ENCODE measurements at regions not wholly inside any gene's neighbourhood (a gene's known extent, or its start where the extent isn't known, plus 50 kb on each side); places are given as distances from the start of the nearest gene placed in this dataset.

DNA sequence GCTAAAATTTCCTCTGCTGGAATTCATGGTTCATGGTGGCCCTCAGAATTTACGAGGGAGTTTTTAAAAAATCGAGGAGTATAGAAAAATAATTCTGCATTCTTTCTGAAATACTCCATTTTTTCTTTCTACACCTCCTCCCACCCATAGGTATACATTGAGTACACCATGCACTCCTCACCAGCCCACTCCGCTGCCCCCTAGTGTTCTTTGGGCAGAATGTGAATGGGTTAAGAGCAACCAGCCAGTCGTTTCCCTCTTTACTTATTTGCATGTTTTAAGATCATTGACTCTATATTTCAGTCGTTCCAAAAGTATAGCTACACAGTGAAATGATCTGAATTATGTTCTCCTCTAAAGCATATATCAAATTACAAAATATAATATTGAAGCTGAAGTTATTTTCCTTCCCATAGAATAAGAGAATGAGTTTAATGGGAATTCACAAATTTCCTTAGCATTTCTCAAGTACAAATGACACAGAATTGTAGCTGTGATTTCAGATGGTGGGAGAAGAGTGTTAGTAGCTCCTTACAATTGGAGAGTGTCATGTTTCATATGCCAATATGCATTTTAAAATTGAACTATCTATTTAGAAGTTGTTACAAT lies 977.7 kb upstream of the SLC35B3 start:
- no peak overlapping the region for H3K4me3 ChIP-seq
- no peaks in the 10 kb centered on the region for H3K36me3 ChIP-seq
- DNase-seq: peak; percentile 33 to 57
- H3K27ac ChIP-seq: no peak overlapping the region
- no peaks in the 10 kb centered on the region for H3K9me3 ChIP-seq (replicated peaks)
- no peaks in the 10 kb centered on the region for H3K4me1 ChIP-seq
- no peaks in the 10 kb centered on the region for H3K27me3 ChIP-seq

DNA sequence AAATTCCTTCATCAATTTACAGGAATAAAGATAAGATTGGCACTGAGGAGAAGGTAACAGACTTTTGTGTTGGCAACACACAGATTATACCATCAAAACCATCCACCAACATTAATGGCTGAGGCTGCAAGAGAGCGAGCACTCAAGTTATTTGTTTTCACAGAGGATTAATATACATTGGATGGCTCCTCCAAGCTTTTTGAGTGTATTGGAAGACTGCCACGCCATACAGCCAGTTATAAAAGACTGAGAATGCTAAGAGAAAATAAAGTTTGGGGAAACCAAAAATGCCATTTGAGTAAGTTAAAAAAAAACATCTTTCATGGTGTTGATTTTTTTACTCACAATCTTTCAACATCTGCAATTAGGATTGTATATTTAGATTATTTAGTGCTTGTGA lies 973.8 kb upstream of the SLC35B3 start:
- no peak overlapping the region for H3K4me3 ChIP-seq
- no peak overlapping the region for H3K27ac ChIP-seq
- no peaks in the 10 kb centered on the region for H3K27me3 ChIP-seq
- H3K9me3 ChIP-seq (replicated peaks): no peaks in the 10 kb centered on the region
- no peaks in the 10 kb centered on the region for H3K36me3 ChIP-seq
- no peak for DNase-seq
- H3K4me1 ChIP-seq: no peaks in the 10 kb centered on the region

- Histone ChIP-seq H3K27me3 (no peaks in the 10 kb centered on the region), H3K4me3 (no peak overlapping the region), H3K27ac (no peak overlapping the region), H3K36me3 (no peaks in the 10 kb centered on the region), H3K9me3 (replicated peaks) (no peaks in the 10 kb centered on the region), H3K4me1 (no peaks in the 10 kb centered on the region)
- peak in 1 of 2 experiments; percentile 6 for DNase-seq
Measured at GRCh38 chr6:9408402-9409117, 973.2 kb upstream of the SLC35B3 start.

- no peak overlapping the region for H3K27ac ChIP-seq
- DNase-seq: no peak
- no peak overlapping the region for H3K4me3 ChIP-seq
- H3K9me3 ChIP-seq (replicated peaks): no peaks in the 10 kb centered on the region
- H3K27me3 ChIP-seq: no peaks in the 10 kb centered on the region
- H3K36me3 ChIP-seq: no peaks in the 10 kb centered on the region
- H3K4me1 ChIP-seq: no peaks in the 10 kb centered on the region
Measured at GRCh38 chr6:9405825-9406224, 970.5 kb upstream of the SLC35B3 start.

DNA sequence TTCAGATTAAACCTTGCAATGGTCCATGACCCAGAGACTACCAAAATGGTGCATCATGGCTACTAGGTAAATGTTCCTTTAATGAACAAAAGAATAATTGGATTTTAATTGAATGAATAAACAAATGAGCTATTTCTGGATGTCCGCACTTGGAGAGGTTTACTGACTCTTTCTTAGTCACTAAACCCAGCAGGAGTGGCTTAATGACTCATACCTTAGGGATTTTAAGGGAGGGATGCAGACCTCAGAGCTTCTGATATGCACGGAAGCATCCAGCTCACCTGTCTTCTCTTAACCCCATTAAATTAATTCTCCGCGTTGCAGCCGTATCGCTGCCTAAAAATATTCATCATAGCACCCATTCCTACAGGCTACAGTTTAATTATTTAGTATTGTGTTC lies 970.0 kb upstream of the SLC35B3 start:
- Histone ChIP-seq H3K36me3 (no peaks in the 10 kb centered on the region), H3K27me3 (no peaks in the 10 kb centered on the region), H3K4me1 (no peaks in the 10 kb centered on the region), H3K27ac (no peak overlapping the region), H3K4me3 (no peak overlapping the region), H3K9me3 (replicated peaks) (no peaks in the 10 kb centered on the region)
- DNase-seq: no peak

DNA sequence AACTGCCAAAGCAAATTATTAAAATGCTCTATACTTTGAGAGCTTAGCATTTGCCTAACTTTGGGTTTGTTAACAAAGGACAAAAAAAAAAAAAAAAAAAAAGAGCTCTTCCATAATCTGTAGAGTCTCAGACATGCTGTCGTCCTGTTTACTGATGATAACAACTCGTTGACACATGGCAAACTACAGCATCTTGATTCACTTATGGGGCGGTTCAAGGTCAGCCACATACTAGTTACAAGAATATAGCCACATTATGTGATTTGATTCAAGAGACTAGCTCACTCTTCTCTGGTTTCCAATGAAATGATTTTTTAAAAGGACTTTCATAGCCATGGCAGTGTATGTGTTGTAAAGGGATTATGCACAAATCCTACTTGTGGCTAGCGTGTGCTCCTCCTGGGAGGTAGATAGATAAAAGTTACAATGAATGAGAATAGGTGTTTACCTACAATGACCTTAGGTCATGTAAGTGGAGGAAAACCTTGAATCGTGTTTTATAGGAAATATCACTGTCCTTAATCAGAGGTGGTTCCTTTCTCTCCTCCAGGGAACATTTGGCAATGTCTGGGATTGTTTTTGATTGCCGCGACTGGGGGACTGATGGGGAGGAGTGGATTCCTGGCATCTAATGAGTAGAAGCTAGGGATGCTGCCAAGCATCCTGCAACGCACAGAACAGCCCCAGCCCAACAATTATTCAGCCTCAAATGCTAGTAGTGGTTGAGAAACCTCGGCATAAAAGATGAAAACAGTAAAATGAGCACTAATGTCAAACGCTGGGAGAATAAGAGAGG lies 969.2 kb upstream of the SLC35B3 start:
- Histone ChIP-seq H3K4me1 (no peaks in the 10 kb centered on the region), H3K4me3 (no peak overlapping the region), H3K27ac (no peak overlapping the region), H3K9me3 (replicated peaks) (no peaks in the 10 kb centered on the region), H3K27me3 (no peaks in the 10 kb centered on the region), H3K36me3 (no peaks in the 10 kb centered on the region)
- DNase-seq: peak in 1 of 2 experiments; percentile 4

GRCh38 chr6:9403736-9404135 lies 968.4 kb upstream of the SLC35B3 start:
- no peaks in the 10 kb centered on the region for H3K4me1 ChIP-seq
- no peaks in the 10 kb centered on the region for H3K36me3 ChIP-seq
- no peaks in the 10 kb centered on the region for H3K27me3 ChIP-seq
- no peak overlapping the region for H3K4me3 ChIP-seq
- H3K27ac ChIP-seq: no peak overlapping the region
- no peak for DNase-seq
- no peaks in the 10 kb centered on the region for H3K9me3 ChIP-seq (replicated peaks)

DNA sequence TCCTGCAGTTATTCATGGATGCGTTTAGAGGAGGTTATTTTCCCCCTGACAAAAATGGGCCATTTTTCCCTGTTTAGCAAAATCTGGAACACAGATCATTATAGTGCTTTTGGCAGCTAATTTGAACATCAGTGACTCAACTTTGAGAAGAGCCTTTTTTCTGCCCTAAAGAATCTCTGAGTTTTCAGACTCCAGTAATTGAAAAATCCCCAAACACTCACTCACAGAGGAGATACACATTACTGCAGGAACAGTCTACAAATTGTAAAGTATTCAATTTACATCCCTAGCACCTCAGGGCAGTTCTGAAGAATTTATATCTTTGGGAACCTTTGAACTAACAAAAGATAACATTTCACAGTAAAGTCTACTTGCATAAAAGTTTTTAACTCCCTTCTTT lies 966.6 kb upstream of the SLC35B3 start:
- no peak overlapping the region for H3K27ac ChIP-seq
- H3K9me3 ChIP-seq (replicated peaks): no peaks in the 10 kb centered on the region
- no peaks in the 10 kb centered on the region for H3K36me3 ChIP-seq
- DNase-seq: no peak
- H3K4me3 ChIP-seq: no peak overlapping the region
- no peaks in the 10 kb centered on the region for H3K27me3 ChIP-seq
- no peaks in the 10 kb centered on the region for H3K4me1 ChIP-seq

DNA sequence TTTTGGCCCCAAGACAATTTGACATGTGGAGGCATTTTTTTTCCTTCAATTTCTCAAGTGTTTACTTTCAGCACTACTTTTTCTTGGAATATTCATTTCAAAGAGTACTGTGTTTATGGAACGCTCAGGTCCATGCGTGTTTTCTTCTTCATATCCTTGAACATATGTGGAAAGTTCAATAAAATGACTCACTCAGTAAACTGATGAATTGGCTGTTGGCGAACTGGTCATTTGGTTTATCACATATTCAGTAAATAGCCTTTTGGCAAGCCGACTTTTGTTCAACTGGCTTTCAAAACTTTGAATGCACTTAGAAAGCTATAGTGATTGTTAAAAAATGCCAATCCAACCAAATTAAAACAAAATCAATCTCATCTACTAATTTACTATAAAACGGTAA lies 964.6 kb upstream of the SLC35B3 start:
- Histone ChIP-seq H3K36me3 (no peaks in the 10 kb centered on the region), H3K27ac (no peak overlapping the region), H3K4me3 (no peak overlapping the region), H3K27me3 (no peaks in the 10 kb centered on the region), H3K4me1 (no peaks in the 10 kb centered on the region), H3K9me3 (replicated peaks) (no peaks in the 10 kb centered on the region)
- no peak for DNase-seq

DNA sequence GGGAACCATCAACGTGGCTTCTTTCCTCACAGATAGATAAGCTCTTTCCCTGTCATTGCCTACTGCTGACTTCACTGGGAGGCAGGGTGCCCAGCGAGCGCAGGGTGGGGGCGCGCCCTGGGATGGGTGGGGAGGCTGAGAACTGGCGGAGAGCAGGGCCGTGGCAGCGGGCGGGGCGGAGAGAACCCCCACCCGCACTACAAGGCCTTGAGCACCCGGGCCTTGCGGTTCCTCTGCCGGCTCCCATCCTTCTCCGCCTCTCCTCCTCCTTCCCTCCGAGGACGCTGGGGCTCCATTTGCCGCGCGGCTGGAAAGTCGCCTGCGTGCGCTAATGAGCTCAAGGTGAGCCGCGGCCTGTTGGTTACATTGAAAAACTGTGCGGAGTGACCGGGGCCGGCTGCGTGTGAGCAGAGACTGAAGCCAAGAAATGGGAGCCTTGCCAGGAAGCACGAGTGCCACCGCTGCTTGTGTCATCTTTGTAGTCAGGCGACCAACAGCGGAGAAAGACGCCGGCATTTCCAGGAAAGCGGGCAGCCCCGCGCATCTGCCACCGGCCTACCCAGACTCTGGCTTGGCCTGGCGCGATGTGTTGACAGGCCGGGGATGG lies 963.5 kb upstream of the SLC35B3 start:
- Histone ChIP-seq H3K4me3 (no peak overlapping the region), H3K4me1 (no peaks in the 10 kb centered on the region), H3K36me3 (no peaks in the 10 kb centered on the region), H3K27ac (no peak overlapping the region), H3K27me3 (no peaks in the 10 kb centered on the region), H3K9me3 (replicated peaks) (no peaks in the 10 kb centered on the region)
- no peak for DNase-seq

GRCh38 chr6:9398071-9398766 lies 962.9 kb upstream of the SLC35B3 start:
- DNase-seq: no peak
- Histone ChIP-seq H3K27me3 (no peaks in the 10 kb centered on the region), H3K36me3 (no peaks in the 10 kb centered on the region), H3K9me3 (replicated peaks) (no peaks in the 10 kb centered on the region), H3K4me3 (no peak overlapping the region), H3K4me1 (no peaks in the 10 kb centered on the region), H3K27ac (no peak overlapping the region)

DNA sequence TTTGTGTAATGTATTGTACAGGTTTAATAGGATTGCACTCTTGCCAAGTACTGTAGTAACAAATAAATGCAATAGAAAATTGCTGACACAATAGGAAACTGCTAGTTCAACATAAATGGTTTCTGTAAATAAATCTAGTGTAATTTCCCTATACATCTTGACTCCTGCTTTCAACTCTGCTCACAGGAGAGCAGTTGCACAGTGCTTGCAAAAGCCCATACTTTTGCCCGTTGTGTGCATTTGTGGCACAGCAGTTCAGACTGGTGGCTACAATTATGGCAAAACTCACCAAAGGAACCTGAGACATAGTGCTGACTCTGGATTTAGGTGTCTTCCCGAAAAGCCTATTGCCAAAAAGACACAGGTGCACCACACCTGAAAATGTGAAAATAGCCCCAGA lies 953.3 kb upstream of the SLC35B3 start:
- no peak overlapping the region for H3K4me3 ChIP-seq
- no peaks in the 10 kb centered on the region for H3K9me3 ChIP-seq (replicated peaks)
- no peaks in the 10 kb centered on the region for H3K36me3 ChIP-seq
- no peaks in the 10 kb centered on the region for H3K4me1 ChIP-seq
- no peak overlapping the region for H3K27ac ChIP-seq
- H3K27me3 ChIP-seq: no peaks in the 10 kb centered on the region
- no peak for DNase-seq

DNA sequence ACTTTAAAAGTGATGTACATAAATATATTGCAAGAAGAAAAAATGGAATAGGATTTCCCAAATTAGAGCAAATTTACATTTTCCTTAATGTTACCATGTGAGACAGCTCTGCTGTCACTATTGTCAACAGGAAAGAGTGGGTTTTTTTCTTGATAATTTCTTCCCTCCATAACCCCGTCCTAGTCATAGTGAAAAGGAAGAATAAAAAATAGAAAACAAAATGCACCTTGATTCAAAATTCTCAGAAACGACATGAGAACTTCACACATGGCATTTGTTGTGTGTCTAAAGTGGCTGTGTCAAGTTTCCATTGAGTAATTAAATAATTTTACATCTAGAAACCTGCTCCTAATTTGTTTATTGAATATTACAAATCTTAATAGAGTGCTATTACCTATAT lies 945.2 kb upstream of the SLC35B3 start:
- DNase-seq: no peak
- no peaks in the 10 kb centered on the region; the same call in 1 of the 2 replicates for H3K4me1 ChIP-seq
- H3K27me3 ChIP-seq: no peaks in the 10 kb centered on the region
- no peak overlapping the region for H3K4me3 ChIP-seq
- no peaks in the 10 kb centered on the region for H3K36me3 ChIP-seq
- H3K27ac ChIP-seq: no peak overlapping the region
- no peaks in the 10 kb centered on the region for H3K9me3 ChIP-seq (replicated peaks)

- Histone ChIP-seq H3K4me1 (no peaks in the 10 kb centered on the region; the same call in 1 of the 2 replicates), H3K27me3 (no peaks in the 10 kb centered on the region), H3K36me3 (no peaks in the 10 kb centered on the region), H3K27ac (no peak overlapping the region), H3K9me3 (replicated peaks) (no peaks in the 10 kb centered on the region), H3K4me3 (no peak overlapping the region)
- no peak for DNase-seq
Measured at GRCh38 chr6:9373308-9373707, 938.0 kb upstream of the SLC35B3 start.

DNA sequence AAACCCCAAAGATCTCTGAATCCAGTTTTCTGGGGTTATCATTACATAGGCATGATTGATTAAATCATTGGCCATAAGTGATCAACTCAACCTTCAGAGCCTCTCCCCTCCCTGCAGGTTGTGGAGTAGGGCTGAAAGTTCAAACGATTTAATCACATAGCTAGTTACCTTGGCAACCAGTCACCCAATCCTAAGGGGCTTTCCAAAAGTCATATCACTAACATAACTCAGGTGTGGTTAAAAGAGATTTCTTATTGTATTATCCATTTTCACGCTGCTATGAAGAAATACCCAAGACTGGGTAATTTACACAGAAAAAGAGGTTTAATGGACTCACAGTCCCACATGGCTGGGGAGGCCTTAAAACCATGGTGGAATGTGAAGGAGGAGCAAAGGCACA lies 935.1 kb upstream of the SLC35B3 start:
- no peak overlapping the region for H3K4me3 ChIP-seq
- H3K27me3 ChIP-seq: no peaks in the 10 kb centered on the region
- DNase-seq: no peak
- no peaks in the 10 kb centered on the region for H3K36me3 ChIP-seq
- no peaks in the 10 kb centered on the region for H3K4me1 ChIP-seq
- no peaks in the 10 kb centered on the region for H3K9me3 ChIP-seq (replicated peaks)
- no peak overlapping the region for H3K27ac ChIP-seq
